ENCODE measurements at regions not wholly inside any gene's neighbourhood (a gene's known extent, or its start where the extent isn't known, plus 50 kb on each side); places are given as distances from the start of the nearest gene placed in this dataset.
A peak's percentile ranks its signal among the peaks of the same experiment; 100 is the strongest.
"Not testable (repeated sequence)": the region's sequence is repeated elsewhere in the genome, so short reads cannot be mapped to it uniquely, and the experiment has no call there.

- DNase-seq: no peak
These were observed 170.8 kb upstream of the ZNF217 start for GRCh38 chr20:53764415-53764800.

GRCh38 chr20:53763707-53764414 is 170.2 kb upstream of the ZNF217 start:
- DNase-seq: no peak

GRCh38 chr20:53762423-53762798 is 168.8 kb upstream of the ZNF217 start:
- DNase-seq: not testable (repeated sequence)

GRCh38 chr20:53760025-53760441 is 166.4 kb upstream of the ZNF217 start:
- DNase-seq: peak; percentile 45

- no peak for DNase-seq
These were observed 163.9 kb upstream of the ZNF217 start for GRCh38 chr20:53757472-53757913.

- DNase-seq: no peak
These were observed 162.3 kb upstream of the ZNF217 start for GRCh38 chr20:53755733-53756531.

GRCh38 chr20:53753880-53754459 is 160.3 kb upstream of the ZNF217 start:
- DNase-seq: no peak

- no peak for DNase-seq
These were observed 159.6 kb upstream of the ZNF217 start for GRCh38 chr20:53752971-53753879.

- no peak for DNase-seq
These were observed 158.9 kb upstream of the ZNF217 start for GRCh38 chr20:53752583-53752970.

GRCh38 chr20:53751620-53752318 is 158.1 kb upstream of the ZNF217 start:
- no peak for DNase-seq

- peak; percentile 47 for DNase-seq
These were observed 157.4 kb upstream of the ZNF217 start for GRCh38 chr20:53750827-53751619.

- DNase-seq: no peak
These were observed 155.9 kb upstream of the ZNF217 start for GRCh38 chr20:53749499-53749898.

- peak; percentile 22 for DNase-seq
These were observed 155.3 kb upstream of the ZNF217 start for GRCh38 chr20:53748821-53749421.

- DNase-seq: no peak
These were observed 154.5 kb upstream of the ZNF217 start for GRCh38 chr20:53748176-53748575.

GRCh38 chr20:53743607-53744260 is 150.1 kb upstream of the ZNF217 start:
- no peak for DNase-seq

- no peak for DNase-seq
These were observed 149.0 kb upstream of the ZNF217 start for GRCh38 chr20:53742685-53743081.

GRCh38 chr20:53741726-53742028 is 148.0 kb upstream of the ZNF217 start:
- DNase-seq: no peak

- no peak for DNase-seq
These were observed 146.5 kb upstream of the ZNF217 start for GRCh38 chr20:53739799-53740785.
